Renal cortex interstitium (tissue), 11 donors: ENCODE measurements at regions not wholly inside any gene's neighbourhood (a gene's known extent, or its start where the extent isn't known, plus 50 kb on each side); places are given as distances from the start of the nearest gene placed in this dataset.

Experiments
- DNase-seq, 11 donors: peaks; one replicate each; pipeline ENCODE4 v3.0.0-alpha.2; 2013; ENCODE audit warnings: low read depth in 9 of 11, low spot score in 4 of 11; ENCODE audit errors: extremely low read depth in 1 of 11

GRCh38 chr18:61093965-61094364 is 239.3 kb upstream of the CDH20 start:
- DNase-seq: no peak

- DNase-seq: peak in 1 of 11 donors; percentile 4
Measured at GRCh38 chr18:61096226-61096625, 237.0 kb upstream of the CDH20 start.

- DNase-seq: no peak
Measured at GRCh38 chr18:61107113-61107512, 226.1 kb upstream of the CDH20 start.

GRCh38 chr18:61108706-61109105 is 224.5 kb upstream of the CDH20 start:
- DNase-seq: no peak

GRCh38 chr18:61123309-61123708 is 209.9 kb upstream of the CDH20 start:
- DNase-seq: no peak

- DNase-seq: peak in 7 of 11 donors; percentile 5 to 31 (median 15)
Measured at GRCh38 chr18:61127714-61128467, 205.3 kb upstream of the CDH20 start.

GRCh38 chr18:61129001-61129400 is 204.2 kb upstream of the CDH20 start:
- no peak for DNase-seq

- no peak for DNase-seq
Measured at GRCh38 chr18:61132031-61132430, 201.2 kb upstream of the CDH20 start.

- DNase-seq: no peak
Measured at GRCh38 chr18:61133783-61134182, 199.4 kb upstream of the CDH20 start.

GRCh38 chr18:61136711-61137251 is 196.4 kb upstream of the CDH20 start:
- no peak for DNase-seq

GRCh38 chr18:61141691-61142090 is 191.5 kb upstream of the CDH20 start:
- DNase-seq: no peak

- no peak for DNase-seq
Measured at GRCh38 chr18:61148322-61148721, 184.9 kb upstream of the CDH20 start.

- DNase-seq: no peak
Measured at GRCh38 chr18:61149786-61150185, 183.4 kb upstream of the CDH20 start.

- no peak for DNase-seq
Measured at GRCh38 chr18:61153571-61153970, 179.7 kb upstream of the CDH20 start.

- no peak for DNase-seq
Measured at GRCh38 chr18:61154866-61155265, 178.4 kb upstream of the CDH20 start.

GRCh38 chr18:61155586-61155985 is 177.6 kb upstream of the CDH20 start:
- DNase-seq: no peak

GRCh38 chr18:61157451-61157850 is 175.8 kb upstream of the CDH20 start:
- no peak for DNase-seq

- DNase-seq: no peak
Measured at GRCh38 chr18:61159246-61159645, 174.0 kb upstream of the CDH20 start.

- DNase-seq: no peak
Measured at GRCh38 chr18:61164321-61164720, 168.9 kb upstream of the CDH20 start.

- DNase-seq: no peak
Measured at GRCh38 chr18:61167902-61168301, 165.3 kb upstream of the CDH20 start.

- DNase-seq: no peak
Measured at GRCh38 chr18:61169386-61169785, 163.8 kb upstream of the CDH20 start.
